Adrenal gland (tissue), 9 donors: ENCODE measurements at regions not wholly inside any gene's neighbourhood (a gene's known extent, or its start where the extent isn't known, plus 50 kb on each side); places are given as distances from the start of the nearest gene placed in this dataset.

Source experiments
- DNase-seq, 7 donors: peaks; one replicate each; pipeline ENCODE4 v3.0.0-alpha.2; 2019 to 2020
- H3K27ac ChIP-seq, 5 donors: fragments of 200-600 bp; sonication (generic) in 4 of 5; 1 replicate in 3 of 5; 2 replicates in 2 of 5; pipeline versions ENCODE4 v1.5.1 to v1.8.0; 2016 to 2020; ENCODE audit warnings: mild to moderate bottlenecking in 1 of 5
- H3K27me3 ChIP-seq: fragments of 200-600 bp; 2 replicates; pipeline ENCODE4 v1.8.0; 2021
- H3K36me3 ChIP-seq, 2 donors: fragments of 200-600 bp; replicated peaks in 1 of 2; 1 replicate in 1 of 2; 2 replicates in 1 of 2; pipeline versions ENCODE4 v1.5.1 to v1.8.0; 2018 to 2022
- H3K4me1 ChIP-seq, 2 donors: fragments of 200-600 bp; replicated peaks in 1 of 2; 1 replicate in 1 of 2; 2 replicates in 1 of 2; pipeline versions ENCODE4 v1.5.1 to v1.8.0; 2018 to 2021
- H3K4me3 ChIP-seq, 4 donors: fragments of 200-600 bp; sonication (generic) in 3 of 4; one replicate each; pipeline ENCODE4 v1.5.1; 2016 to 2018
- H3K9me3 ChIP-seq, 3 donors: fragments of 200-600 bp; sonication (generic) in 1 of 3; replicated peaks in 1 of 3; 1 replicate in 2 of 3; 2 replicates in 1 of 3; pipeline versions ENCODE4 v1.5.1 to v1.8.0; 2016 to 2021
- POLR2A ChIP-seq, 2 donors: fragments of 450-650 bp; IDR thresholded peaks; one replicate each; pipeline ENCODE4 v1.6.1; 2017; ENCODE audit warnings: antibody characterized with exemption in 2 of 2, mild to moderate bottlenecking in 2 of 2, moderate library complexity in 1 of 2
- WGBS, 4 donors: extraction: QIAGEN DNeasy Blood & Tissue Kit in 2 of 4; methylation state at CpG; one replicate each; pipeline versions ENCODE4 v1.1.5 to v1.1.7; 2013 to 2017; 5-methylcytosine and 5-hydroxymethylcytosine counted together
- intact Hi-C, 2 donors: fragments of 100-400 bp; cut with DNase I; formaldehyde crosslinking; loops; one replicate each; pipeline versions ENCODE4 v1.14.1 to v1.15.0; 2022 to 2023
- TF ChIP-seq, protein P1 (sequence below), 6 experiments: fragments of 450-650 bp in 4 of 6; fragments of 200-600 bp in 2 of 6; sonication (generic) in 1 of 6; IDR thresholded peaks; 1 replicate in 5 of 6; 2 replicates in 1 of 6; pipeline versions ENCODE4 v1.5.1 to v1.8.0; 2016 to 2021; ENCODE audit warnings: antibody characterized with exemption in 6 of 6, mild to moderate bottlenecking in 2 of 6, moderate library complexity in 1 of 6
- donor health status: healthy with polysubstance abuse.
- donor health status: Bipolar disorder and iron deficiency.
- donor health status: DM: yes; HTN: yes; CAD: no.
- donor health status: DM: no; HTN: no; CAD: no.
- donor health status: DM: no; HTN: no; CAD: no.

DNA sequence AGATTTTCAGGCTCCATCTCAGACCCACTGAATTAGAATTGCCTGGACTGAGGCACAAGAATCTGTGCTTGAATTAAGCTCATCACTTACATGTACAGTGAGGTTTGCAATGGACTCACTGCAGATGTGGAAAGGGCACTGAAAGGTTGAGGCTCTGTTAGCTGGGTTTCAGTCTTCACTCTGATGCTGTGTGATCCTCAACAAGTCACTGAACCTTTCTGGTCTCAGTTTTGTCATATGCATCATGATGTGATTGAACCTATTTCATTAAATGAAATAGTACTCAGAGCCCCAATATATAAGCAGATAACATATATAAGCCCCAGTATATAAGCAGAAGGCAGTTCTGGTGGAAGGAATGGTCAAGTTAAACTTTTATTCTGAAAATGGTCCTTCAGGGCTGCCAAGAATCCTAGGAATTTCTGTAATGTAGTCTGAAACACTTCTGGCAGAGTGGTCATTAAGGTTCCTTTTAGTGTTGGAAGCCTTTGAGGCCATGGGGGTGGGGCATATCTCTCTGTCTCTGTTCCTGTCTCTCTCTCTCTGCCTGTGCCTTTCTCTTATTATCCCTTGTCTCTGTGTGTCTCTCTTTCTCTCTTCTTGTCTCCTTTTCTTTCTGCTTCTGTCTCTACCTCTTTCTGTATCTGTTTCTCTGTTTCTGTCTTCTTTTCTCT lies 110.4 kb downstream of the ADCYAP1 start:
- no peaks in the 10 kb centered on the region for H3K4me1 ChIP-seq
- H3K9me3 ChIP-seq, result no peaks in the 10 kb centered on the region
- H3K36me3 ChIP-seq, result no peaks in the 10 kb centered on the region
- H3K27ac ChIP-seq, result peak overlapping the region in 1 of 5 donors; percentile 25
- no peak for DNase-seq
- H3K27me3 ChIP-seq, result no peaks in the 10 kb centered on the region
- intact Hi-C loops, result no loop called here
- H3K4me3 ChIP-seq, result no peak overlapping the region
- TF ChIP-seq POLR2A (IDR thresholded peaks at IDR 0.05), result no peak
- TF ChIP-seq, protein P1, sequence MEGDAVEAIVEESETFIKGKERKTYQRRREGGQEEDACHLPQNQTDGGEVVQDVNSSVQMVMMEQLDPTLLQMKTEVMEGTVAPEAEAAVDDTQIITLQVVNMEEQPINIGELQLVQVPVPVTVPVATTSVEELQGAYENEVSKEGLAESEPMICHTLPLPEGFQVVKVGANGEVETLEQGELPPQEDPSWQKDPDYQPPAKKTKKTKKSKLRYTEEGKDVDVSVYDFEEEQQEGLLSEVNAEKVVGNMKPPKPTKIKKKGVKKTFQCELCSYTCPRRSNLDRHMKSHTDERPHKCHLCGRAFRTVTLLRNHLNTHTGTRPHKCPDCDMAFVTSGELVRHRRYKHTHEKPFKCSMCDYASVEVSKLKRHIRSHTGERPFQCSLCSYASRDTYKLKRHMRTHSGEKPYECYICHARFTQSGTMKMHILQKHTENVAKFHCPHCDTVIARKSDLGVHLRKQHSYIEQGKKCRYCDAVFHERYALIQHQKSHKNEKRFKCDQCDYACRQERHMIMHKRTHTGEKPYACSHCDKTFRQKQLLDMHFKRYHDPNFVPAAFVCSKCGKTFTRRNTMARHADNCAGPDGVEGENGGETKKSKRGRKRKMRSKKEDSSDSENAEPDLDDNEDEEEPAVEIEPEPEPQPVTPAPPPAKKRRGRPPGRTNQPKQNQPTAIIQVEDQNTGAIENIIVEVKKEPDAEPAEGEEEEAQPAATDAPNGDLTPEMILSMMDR (IDR thresholded peaks at IDR 0.05), result peak in 2 of 6 experiments; percentile 5 to 19

DNA sequence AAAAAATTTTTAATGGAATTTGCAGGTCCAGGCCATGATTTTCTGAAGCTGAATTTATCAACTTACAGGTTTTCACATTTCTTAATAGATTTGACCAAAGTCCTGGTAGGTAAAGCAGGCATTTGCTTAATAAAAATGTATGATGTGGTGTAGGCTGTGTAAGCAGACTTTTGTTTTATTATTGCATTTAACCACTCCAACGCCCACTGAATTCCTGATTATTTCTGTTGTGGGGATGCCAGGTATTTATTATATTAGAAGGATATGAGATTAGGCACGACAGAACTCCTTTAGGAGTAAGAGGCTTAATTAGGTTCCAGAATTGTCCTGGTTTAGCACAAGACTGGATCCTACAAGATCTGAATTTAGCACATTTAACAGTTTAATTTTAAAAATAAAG lies 111.1 kb downstream of the ADCYAP1 start:
- WGBS, 4 donors, result 37 to 54% (median 47%) methylated on average over 2 of the region's 2 CpGs
- DNase-seq, result no peak
- no peak overlapping the region for H3K4me3 ChIP-seq
- H3K27ac ChIP-seq, result no peak overlapping the region
- H3K4me1 ChIP-seq, result no peaks in the 10 kb centered on the region
- TF ChIP-seq POLR2A (IDR thresholded peaks at IDR 0.05), result no peak
- TF ChIP-seq, protein P1 (IDR thresholded peaks at IDR 0.05), result no peak
- H3K36me3 ChIP-seq, result no peaks in the 10 kb centered on the region
- no peaks in the 10 kb centered on the region for H3K27me3 ChIP-seq
- H3K9me3 ChIP-seq, result no peaks in the 10 kb centered on the region
- intact Hi-C loops, result no loop called here

DNA sequence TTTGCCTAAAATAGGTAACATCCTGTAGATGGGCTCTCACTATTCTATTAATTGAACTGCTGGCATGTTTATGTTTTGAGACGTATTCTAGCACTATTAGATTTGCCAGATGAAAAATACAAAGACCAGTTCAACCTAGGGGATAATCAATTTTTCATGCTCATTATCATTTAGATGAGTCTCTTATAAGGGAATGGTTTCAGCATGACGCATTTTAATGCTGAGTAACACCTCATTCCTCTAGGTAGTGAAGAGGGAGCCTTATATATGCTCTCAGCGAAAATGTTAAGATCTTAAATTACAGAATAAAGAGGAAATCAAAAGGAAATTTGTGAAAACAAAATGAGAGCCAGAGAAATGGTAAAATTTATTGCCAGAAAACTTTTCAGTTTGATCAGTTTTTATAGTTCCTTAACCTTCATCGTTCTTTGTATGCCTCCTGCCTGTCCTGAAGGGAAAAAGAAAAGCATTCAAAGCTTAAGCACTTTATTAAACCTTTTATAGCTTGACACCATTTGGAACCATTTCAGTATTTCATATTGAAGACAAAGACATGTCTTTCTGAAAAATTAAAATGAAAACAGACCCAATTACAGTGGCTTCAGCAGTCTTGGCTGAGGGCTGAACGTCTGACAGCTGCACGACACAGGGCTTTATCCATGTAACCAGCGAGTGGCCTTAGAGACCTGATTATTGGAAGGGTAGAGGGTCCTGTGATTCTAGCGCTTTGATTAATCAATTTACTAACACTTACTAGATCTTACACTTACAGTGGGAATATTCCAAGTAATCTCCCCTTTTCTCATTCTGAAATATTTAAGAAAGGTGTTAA lies 112.8 kb downstream of the ADCYAP1 start:
- intact Hi-C loops, result no loop called here
- no peaks in the 10 kb centered on the region for H3K4me1 ChIP-seq
- no peak for DNase-seq
- H3K4me3 ChIP-seq, result no peak overlapping the region
- TF ChIP-seq POLR2A (IDR thresholded peaks at IDR 0.05), result no peak
- TF ChIP-seq, protein P1 (IDR thresholded peaks at IDR 0.05), result no peak
- 69 to 83% (median 73%) methylated on average over 8 of the region's 8 CpGs for WGBS, 4 donors
- no peaks in the 10 kb centered on the region for H3K27me3 ChIP-seq
- no peaks in the 10 kb centered on the region for H3K9me3 ChIP-seq
- H3K36me3 ChIP-seq, result no peaks in the 10 kb centered on the region
- H3K27ac ChIP-seq, result no peak overlapping the region

DNA sequence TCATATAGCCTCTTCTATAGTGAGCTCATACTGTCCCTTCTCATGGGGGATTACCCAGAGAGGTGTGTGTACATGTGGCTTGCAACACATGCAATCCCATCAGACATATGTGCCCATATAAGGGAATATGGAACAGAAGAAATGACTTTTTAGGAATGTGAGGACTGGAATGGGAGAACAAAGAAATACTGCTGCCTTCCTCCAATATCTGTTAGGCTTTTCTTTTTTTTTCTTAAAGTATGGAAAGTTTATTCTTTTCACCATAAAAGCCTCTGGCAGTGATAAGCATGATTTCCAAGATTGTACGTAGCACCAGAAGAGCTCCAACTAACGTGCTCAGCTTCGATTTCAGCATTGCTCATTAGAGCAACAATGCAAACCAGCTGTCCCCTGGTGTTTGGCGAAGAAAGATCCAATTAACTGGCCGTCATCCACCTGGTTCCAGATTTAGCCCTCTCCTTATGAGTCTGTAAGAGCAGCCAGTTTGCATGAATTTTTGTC lies 113.6 kb downstream of the ADCYAP1 start:
- H3K9me3 ChIP-seq, result no peaks in the 10 kb centered on the region
- no peak for TF ChIP-seq POLR2A (IDR thresholded peaks at IDR 0.05)
- TF ChIP-seq, protein P1 (IDR thresholded peaks at IDR 0.05), result no peak
- 51 to 62% (median 54%) methylated on average over 5 of the region's 5 CpGs for WGBS, 4 donors
- no peak overlapping the region for H3K27ac ChIP-seq
- no peaks in the 10 kb centered on the region for H3K36me3 ChIP-seq
- H3K4me1 ChIP-seq, result no peaks in the 10 kb centered on the region
- no peaks in the 10 kb centered on the region for H3K27me3 ChIP-seq
- H3K4me3 ChIP-seq, result no peak overlapping the region
- intact Hi-C loops, result no loop called here
- no peak for DNase-seq
